ENCODE measurements at regions not wholly inside any gene's neighbourhood (a gene's known extent, or its start where the extent isn't known, plus 50 kb on each side); places are given as distances from the start of the nearest gene placed in this dataset.

DNA sequence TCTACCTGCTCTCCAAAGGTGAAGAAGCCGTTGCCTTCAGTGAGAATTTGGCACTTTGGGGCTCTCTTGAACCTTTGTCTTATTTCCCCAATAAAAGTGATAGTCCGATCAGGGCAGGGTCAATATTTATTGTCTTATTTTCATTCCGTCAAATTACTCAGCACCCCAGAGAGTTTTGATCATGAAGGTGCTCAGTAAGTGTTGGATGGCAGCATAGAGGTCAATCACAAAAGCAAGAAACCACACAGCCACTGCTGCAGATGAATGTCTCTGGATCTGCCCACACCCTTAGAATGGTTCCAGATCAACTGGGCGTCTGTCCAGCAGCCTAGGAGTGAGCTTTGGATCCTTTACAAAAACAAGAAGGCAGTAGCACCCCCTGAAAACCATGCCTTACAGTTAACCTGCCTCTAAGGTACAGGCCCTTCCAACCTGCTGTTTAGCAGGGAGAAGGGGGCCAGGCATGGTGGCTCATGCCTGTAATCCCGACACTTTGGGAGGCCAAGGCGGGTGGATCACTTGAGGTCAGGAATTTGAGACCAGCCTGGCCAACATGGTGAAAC, 97.3 kb downstream of the PSMG1 start:
- no peaks in the 10 kb centered on the region for H3K36me3 ChIP-seq (ENCODE audit: control insufficient read depth in 4 of 4, insufficient read depth in 3 of 4, low read depth in 1 of 4, low read length in 3 of 4)
- no peak for DNase-seq (ENCODE audit: low spot score)
- peaks cover 0 to 5% (median 3%) of the 10 kb centered on the region in 4 donors for H3K4me1 ChIP-seq (ENCODE audit: control insufficient read depth in 4 of 4, insufficient read depth in 4 of 4, low read length in 3 of 4)
- no peak overlapping the region for H3K9ac ChIP-seq (ENCODE audit: low read depth in 1 of 2, low read length in 2 of 2)
- TF ChIP-seq JUND (IDR thresholded peaks at IDR 0.05) (no peak), YY1 (IDR thresholded peaks at IDR 0.05) (no peak), REST (IDR thresholded peaks at IDR 0.05) (no peak), HNF4G (IDR thresholded peaks at IDR 0.05) (no peak), RAD21 (IDR thresholded peaks at IDR 0.05) (no peak), TAF1 (conservative IDR thresholded peaks at IDR 0.05) (no peak), EGR1 (IDR thresholded peaks at IDR 0.05; ENCODE audit: low read depth in 2 of 2) (no peak), FOXA2 (IDR thresholded peaks at IDR 0.05) (no peak), SP1 (IDR thresholded peaks at IDR 0.05) (no peak), RXRA (IDR thresholded peaks at IDR 0.05) (no peak), CTCF (IDR thresholded peaks at IDR 0.05; ENCODE audit: low read depth, low read length, missing input control) (no peak), MAX (IDR thresholded peaks at IDR 0.05) (no peak), FOXA1 (IDR thresholded peaks at IDR 0.05) (no peak), HNF4A (conservative IDR thresholded peaks at IDR 0.05) (no peak)
- TF ChIP-seq, protein P1, sequence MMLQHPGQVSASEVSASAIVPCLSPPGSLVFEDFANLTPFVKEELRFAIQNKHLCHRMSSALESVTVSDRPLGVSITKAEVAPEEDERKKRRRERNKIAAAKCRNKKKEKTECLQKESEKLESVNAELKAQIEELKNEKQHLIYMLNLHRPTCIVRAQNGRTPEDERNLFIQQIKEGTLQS (IDR thresholded peaks at IDR 0.05), result no peak
- TF ChIP-seq, protein P2, sequence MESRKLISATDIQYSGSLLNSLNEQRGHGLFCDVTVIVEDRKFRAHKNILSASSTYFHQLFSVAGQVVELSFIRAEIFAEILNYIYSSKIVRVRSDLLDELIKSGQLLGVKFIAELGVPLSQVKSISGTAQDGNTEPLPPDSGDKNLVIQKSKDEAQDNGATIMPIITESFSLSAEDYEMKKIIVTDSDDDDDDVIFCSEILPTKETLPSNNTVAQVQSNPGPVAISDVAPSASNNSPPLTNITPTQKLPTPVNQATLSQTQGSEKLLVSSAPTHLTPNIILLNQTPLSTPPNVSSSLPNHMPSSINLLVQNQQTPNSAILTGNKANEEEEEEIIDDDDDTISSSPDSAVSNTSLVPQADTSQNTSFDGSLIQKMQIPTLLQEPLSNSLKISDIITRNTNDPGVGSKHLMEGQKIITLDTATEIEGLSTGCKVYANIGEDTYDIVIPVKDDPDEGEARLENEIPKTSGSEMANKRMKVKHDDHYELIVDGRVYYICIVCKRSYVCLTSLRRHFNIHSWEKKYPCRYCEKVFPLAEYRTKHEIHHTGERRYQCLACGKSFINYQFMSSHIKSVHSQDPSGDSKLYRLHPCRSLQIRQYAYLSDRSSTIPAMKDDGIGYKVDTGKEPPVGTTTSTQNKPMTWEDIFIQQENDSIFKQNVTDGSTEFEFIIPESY (IDR thresholded peaks at IDR 0.05), result no peak
- no peak overlapping the region for H3K4me3 ChIP-seq (ENCODE audit: low read depth in 1 of 3, low read length in 3 of 3)
- 92% methylated on average over 6 of the region's 6 CpGs for WGBS
- no peaks in the 10 kb centered on the region for H3K27me3 ChIP-seq (ENCODE audit: control insufficient read depth in 4 of 4, insufficient read depth in 4 of 4, low read length in 3 of 4)
- no peak overlapping the region for H3K27ac ChIP-seq (ENCODE audit: low read depth in 1 of 2, low read length in 2 of 2)
- no peaks in the 10 kb centered on the region for H3K9me3 ChIP-seq (ENCODE audit: control insufficient read depth in 4 of 4, low read length in 3 of 4)
